IMR-90 (cell line): ENCODE measurements at regions not wholly inside any gene's neighbourhood (a gene's known extent, or its start where the extent isn't known, plus 50 kb on each side); places are given as distances from the start of the nearest gene placed in this dataset.

Source experiments
- CEBPB ChIP-seq: IDR thresholded peaks from 2 replicates; pipeline ENCODE4 v1.6.1; 2012; ENCODE audit warnings: low read depth, low read length, improper control_type of control experiment
- TF ChIP-seq, protein P1 (sequence below): conservative IDR thresholded peaks from 2 replicates; pipeline ENCODE4 v1.5.1; 2012; ENCODE audit warnings: mild to moderate bottlenecking, low read depth, low read length, improper control_type of control experiment

GRCh38 chr22:22951035-22951434 lies 63.4 kb downstream of the IGLL5 start:
- TF ChIP-seq, protein P1, sequence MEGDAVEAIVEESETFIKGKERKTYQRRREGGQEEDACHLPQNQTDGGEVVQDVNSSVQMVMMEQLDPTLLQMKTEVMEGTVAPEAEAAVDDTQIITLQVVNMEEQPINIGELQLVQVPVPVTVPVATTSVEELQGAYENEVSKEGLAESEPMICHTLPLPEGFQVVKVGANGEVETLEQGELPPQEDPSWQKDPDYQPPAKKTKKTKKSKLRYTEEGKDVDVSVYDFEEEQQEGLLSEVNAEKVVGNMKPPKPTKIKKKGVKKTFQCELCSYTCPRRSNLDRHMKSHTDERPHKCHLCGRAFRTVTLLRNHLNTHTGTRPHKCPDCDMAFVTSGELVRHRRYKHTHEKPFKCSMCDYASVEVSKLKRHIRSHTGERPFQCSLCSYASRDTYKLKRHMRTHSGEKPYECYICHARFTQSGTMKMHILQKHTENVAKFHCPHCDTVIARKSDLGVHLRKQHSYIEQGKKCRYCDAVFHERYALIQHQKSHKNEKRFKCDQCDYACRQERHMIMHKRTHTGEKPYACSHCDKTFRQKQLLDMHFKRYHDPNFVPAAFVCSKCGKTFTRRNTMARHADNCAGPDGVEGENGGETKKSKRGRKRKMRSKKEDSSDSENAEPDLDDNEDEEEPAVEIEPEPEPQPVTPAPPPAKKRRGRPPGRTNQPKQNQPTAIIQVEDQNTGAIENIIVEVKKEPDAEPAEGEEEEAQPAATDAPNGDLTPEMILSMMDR = no peak
- TF ChIP-seq CEBPB = no peak
